ENCODE measurements at regions not wholly inside any gene's neighbourhood (a gene's known extent, or its start where the extent isn't known, plus 50 kb on each side); places are given as distances from the start of the nearest gene placed in this dataset.

DNA sequence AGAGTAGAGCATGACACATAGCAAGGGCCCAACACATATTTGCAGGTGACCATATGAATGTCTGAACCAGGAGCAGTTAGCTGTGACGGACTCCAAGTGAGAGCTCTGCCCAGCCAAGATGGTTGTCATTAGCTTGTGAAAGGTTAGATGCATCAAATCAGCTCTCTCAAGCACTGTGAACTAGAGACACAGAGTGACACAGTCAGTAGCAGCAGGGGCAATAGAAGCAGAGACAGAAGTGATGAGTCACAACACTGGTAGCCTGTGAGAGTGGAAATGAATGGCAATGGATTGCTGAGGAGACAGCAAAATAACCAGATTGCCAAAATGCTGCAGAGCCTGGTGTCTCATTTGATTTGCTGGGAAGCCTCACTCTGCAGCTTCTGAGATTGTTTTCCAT, 558.9 kb downstream of the PKHD1 start:
- H3K4me3 ChIP-seq (ENCODE audit: low read depth, low read length) = no peak overlapping the region
- TF ChIP-seq, protein P1, sequence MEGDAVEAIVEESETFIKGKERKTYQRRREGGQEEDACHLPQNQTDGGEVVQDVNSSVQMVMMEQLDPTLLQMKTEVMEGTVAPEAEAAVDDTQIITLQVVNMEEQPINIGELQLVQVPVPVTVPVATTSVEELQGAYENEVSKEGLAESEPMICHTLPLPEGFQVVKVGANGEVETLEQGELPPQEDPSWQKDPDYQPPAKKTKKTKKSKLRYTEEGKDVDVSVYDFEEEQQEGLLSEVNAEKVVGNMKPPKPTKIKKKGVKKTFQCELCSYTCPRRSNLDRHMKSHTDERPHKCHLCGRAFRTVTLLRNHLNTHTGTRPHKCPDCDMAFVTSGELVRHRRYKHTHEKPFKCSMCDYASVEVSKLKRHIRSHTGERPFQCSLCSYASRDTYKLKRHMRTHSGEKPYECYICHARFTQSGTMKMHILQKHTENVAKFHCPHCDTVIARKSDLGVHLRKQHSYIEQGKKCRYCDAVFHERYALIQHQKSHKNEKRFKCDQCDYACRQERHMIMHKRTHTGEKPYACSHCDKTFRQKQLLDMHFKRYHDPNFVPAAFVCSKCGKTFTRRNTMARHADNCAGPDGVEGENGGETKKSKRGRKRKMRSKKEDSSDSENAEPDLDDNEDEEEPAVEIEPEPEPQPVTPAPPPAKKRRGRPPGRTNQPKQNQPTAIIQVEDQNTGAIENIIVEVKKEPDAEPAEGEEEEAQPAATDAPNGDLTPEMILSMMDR (conservative IDR thresholded peaks at IDR 0.05; ENCODE audit: low read depth, low read length) = no peak
- DNase-seq (ENCODE audit: low read depth) = no peak

DNA sequence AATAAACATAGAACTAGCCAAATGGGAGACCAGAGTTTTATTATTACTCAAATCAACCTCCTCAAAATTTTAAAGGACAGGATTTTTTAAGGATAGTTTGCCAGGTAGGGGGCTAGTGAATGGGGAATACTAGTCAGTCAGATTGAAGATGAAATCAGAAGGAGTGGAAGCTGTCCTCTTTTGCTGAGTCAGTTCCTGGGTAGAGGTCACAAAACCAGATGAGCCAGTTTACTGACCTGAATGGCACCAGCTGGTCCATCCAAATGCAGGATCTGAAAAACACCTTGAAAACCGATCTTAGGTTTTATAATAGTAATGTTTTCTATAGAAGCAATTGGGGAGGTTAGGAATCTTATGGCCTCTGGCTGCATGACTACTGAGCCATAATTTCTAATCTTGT, 558.2 kb downstream of the PKHD1 start:
- TF ChIP-seq, protein P1 (conservative IDR thresholded peaks at IDR 0.05; ENCODE audit: low read depth, low read length) = no peak

DNA sequence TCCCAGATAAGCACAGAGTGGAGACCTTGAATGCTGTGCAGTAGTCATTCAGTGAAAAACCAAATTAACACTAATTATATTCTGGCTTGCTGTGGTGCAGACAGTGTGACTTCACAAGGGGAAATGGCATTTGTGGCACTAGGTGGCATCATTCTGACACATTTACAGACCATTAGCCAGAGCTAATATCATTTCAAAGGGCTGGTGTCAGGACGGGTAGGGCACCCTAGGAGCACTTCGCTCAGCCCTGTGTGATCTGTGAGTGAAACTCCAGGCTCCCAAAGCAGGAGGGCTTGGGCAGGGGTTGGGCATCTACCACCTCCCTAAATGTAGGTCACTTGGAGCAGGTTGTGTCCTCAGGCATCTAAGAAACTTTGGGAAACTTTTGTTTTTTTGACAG, 555.8 kb downstream of the PKHD1 start:
- no peak overlapping the region for H3K4me3 ChIP-seq (ENCODE audit: low read depth, low read length)
- no peak for DNase-seq (ENCODE audit: low read depth)
- TF ChIP-seq, protein P1 (conservative IDR thresholded peaks at IDR 0.05; ENCODE audit: low read depth, low read length) = no peak

More for the DNA sequence above, 558.2 kb downstream of the PKHD1 start:
- no peak for DNase-seq (ENCODE audit: low read depth)
- no peak overlapping the region for H3K4me3 ChIP-seq (ENCODE audit: low read depth, low read length)

DNA sequence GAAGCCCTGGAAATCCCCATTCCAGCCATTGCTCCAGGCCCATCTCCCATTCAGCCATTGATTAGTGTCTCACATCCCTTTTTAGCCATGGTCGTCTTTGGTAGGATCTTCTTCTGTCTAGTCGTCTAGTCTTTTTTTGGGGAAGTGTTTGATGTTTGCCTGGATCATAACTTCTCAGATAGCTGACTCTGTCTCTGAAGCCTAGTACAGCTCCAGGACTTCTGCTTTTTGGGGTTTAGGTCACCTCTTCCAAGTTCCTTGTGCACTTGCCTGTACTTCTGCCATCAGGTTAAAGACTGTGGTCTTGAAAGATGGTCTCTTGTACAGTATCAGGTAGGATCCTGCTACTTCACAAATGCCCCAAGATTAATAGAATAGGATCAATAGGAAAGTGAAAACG, 553.5 kb downstream of the PKHD1 start:
- TF ChIP-seq, protein P1 (conservative IDR thresholded peaks at IDR 0.05; ENCODE audit: low read depth, low read length) = no peak
- no peak for DNase-seq (ENCODE audit: low read depth)
- H3K4me3 ChIP-seq (ENCODE audit: low read depth, low read length) = no peak overlapping the region

DNA sequence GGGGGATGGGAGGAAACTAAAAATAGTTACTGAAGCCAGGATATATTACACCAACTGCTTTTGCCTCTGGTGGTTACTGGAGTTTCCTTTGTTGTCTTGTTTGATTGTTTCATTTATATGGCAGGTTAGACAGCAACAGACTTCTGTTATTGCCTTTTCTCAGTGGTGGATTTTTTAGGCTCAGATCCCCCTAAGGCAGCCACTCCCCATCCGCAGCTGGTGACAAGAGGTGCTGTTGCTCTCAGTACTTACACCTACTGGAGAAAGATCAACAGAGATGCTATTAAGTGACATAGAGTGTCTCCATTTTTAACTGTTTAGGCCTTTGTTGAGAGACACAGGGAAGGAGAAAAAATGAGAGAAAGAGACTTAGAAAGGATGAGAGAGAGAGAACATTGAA, 552.1 kb downstream of the PKHD1 start:
- no peak overlapping the region for H3K4me3 ChIP-seq (ENCODE audit: low read depth, low read length)
- TF ChIP-seq, protein P1 (conservative IDR thresholded peaks at IDR 0.05; ENCODE audit: low read depth, low read length) = no peak
- DNase-seq (ENCODE audit: low read depth) = no peak

DNA sequence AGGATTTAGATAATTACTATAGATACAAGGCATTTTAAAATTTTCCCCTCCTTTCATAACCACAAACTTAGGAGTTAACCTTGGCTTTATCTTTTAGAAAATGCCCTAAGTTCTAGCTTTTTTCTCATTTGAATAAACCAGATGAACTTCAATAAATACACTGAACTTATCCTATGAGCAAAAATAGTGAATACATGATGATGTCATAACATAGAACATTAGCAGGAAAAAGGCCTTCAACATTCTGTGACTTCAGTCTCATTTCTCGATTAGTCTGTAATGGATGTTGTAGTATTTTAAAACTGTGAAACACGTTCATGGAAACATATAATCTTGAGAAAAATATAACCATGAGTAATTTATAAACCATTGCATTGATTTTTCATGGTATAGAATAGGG, 550.7 kb downstream of the PKHD1 start:
- TF ChIP-seq, protein P1 (conservative IDR thresholded peaks at IDR 0.05; ENCODE audit: low read depth, low read length) = no peak
- no peak for DNase-seq (ENCODE audit: low read depth)
- H3K4me3 ChIP-seq (ENCODE audit: low read depth, low read length) = no peak overlapping the region

DNA sequence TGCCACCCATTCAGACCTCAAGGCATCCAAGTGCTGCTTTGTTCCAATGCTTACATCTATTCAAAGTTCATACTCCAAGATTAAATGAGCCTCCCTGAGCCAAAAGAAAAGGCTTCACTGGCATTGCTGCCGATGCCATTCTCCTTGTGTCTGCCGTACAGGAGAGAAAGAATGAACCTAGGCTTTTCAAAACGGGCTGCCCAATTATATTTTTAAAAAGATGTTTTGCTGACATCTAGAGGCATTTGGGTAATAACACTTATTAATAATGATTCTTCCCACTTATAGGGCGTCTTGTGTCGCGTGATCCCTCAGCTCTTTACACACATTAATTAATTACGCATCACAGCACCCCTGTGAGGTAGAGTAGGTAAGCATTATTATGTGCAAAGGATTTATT, 545.6 kb downstream of the PKHD1 start:
- peak; percentile 0 for DNase-seq (ENCODE audit: low read depth)
- TF ChIP-seq, protein P1 (conservative IDR thresholded peaks at IDR 0.05; ENCODE audit: low read depth, low read length) = no peak
- H3K4me3 ChIP-seq (ENCODE audit: low read depth, low read length) = no peak overlapping the region

All from choroid plexus epithelial cell (primary cell).